Right ventricle myocardium superior (tissue), 1 donor: ENCODE measurements at regions not wholly inside any gene's neighbourhood (a gene's known extent, or its start where the extent isn't known, plus 50 kb on each side); places are given as distances from the start of the nearest gene placed in this dataset.

Experiments used
- ATAC-seq: fragments of 200-7000 bp; cut with Tn5 transposase; one replicate; pipeline ENCODE4 v1.9.1; 2020; ENCODE audit warnings: mild to moderate bottlenecking; ENCODE audit not compliant: poor library complexity
- DNase-seq: peaks from one replicate; pipeline ENCODE4 v3.0.0-alpha.2; 2020
- intact Hi-C: fragments of 100-400 bp; cut with DNase I; formaldehyde crosslinking; loops from one replicate; pipeline ENCODE4 v1.11.2; 2022
- donor health status: DM: no; HTN: yes; CAD: no; lungs with severe emphysema.

- no peak for ATAC-seq
- no peak for DNase-seq
- intact Hi-C loops = no loop called here
These were observed 399.9 kb downstream of the FSCB start for GRCh38 chr14:44107156-44107555.

GRCh38 chr14:44099743-44100488 lies 407.2 kb downstream of the FSCB start:
- DNase-seq (no peak), ATAC-seq (peak; percentile 62)
- intact Hi-C loops = no loop called here

GRCh38 chr14:44081146-44081545 lies 425.9 kb downstream of the FSCB start:
- DNase-seq = no peak
- intact Hi-C loops = no loop called here
- ATAC-seq = no peak

GRCh38 chr14:44070046-44070445 lies 437.0 kb downstream of the FSCB start:
- no peak for ATAC-seq
- no peak for DNase-seq
- intact Hi-C loops = no loop called here

GRCh38 chr14:44053422-44053821 lies 453.7 kb downstream of the FSCB start:
- DNase-seq (no peak), ATAC-seq (no peak)
- intact Hi-C loops = no loop called here

GRCh38 chr14:44041700-44042099 lies 465.4 kb downstream of the FSCB start:
- DNase-seq (no peak), ATAC-seq (no peak)
- intact Hi-C loops = no loop called here

- ATAC-seq = no peak
- no peak for DNase-seq
- intact Hi-C loops = no loop called here
These were observed 466.5 kb downstream of the FSCB start for GRCh38 chr14:44040561-44040960.

GRCh38 chr14:44036248-44036647 lies 470.8 kb downstream of the FSCB start:
- DNase-seq (no peak), ATAC-seq (no peak)
- intact Hi-C loops = no loop called here

- no peak for DNase-seq
- ATAC-seq = no peak
- intact Hi-C loops = no loop called here
These were observed 471.4 kb downstream of the FSCB start for GRCh38 chr14:44035707-44036106.

- DNase-seq (no peak), ATAC-seq (no peak)
- intact Hi-C loops = no loop called here
These were observed 476.2 kb downstream of the FSCB start for GRCh38 chr14:44030831-44031383.

GRCh38 chr14:44029933-44030332 lies 477.1 kb downstream of the FSCB start:
- ATAC-seq (peak; percentile 86), DNase-seq (no peak)
- intact Hi-C loops = no loop called here

- intact Hi-C loops = no loop called here
- ATAC-seq (no peak), DNase-seq (no peak)
These were observed 479.7 kb downstream of the FSCB start for GRCh38 chr14:44027397-44027796.

- intact Hi-C loops = no loop called here
- no peak for ATAC-seq
- no peak for DNase-seq
These were observed 496.5 kb downstream of the FSCB start for GRCh38 chr14:44010595-44010994.

- intact Hi-C loops = no loop called here
- ATAC-seq (no peak), DNase-seq (no peak)
These were observed 497.0 kb downstream of the FSCB start for GRCh38 chr14:44010071-44010470.

- intact Hi-C loops = no loop called here
- DNase-seq (no peak), ATAC-seq (no peak)
These were observed 497.4 kb downstream of the FSCB start for GRCh38 chr14:44009642-44010041.

- intact Hi-C loops = no loop called here
- DNase-seq (no peak), ATAC-seq (no peak)
These were observed 518.1 kb downstream of the FSCB start for GRCh38 chr14:43988989-43989388.

- ATAC-seq = no peak
- intact Hi-C loops = no loop called here
- DNase-seq = no peak
These were observed 523.4 kb downstream of the FSCB start for GRCh38 chr14:43983721-43984120.

- intact Hi-C loops = no loop called here
- DNase-seq (no peak), ATAC-seq (no peak)
These were observed 525.8 kb downstream of the FSCB start for GRCh38 chr14:43981135-43981768.

- intact Hi-C loops = no loop called here
- DNase-seq (no peak), ATAC-seq (no peak)
These were observed 550.3 kb downstream of the FSCB start for GRCh38 chr14:43956741-43957140.

- ATAC-seq (no peak), DNase-seq (no peak)
- intact Hi-C loops = no loop called here
These were observed 557.7 kb downstream of the FSCB start for GRCh38 chr14:43949400-43949799.
